Common myeloid progenitor, CD34-positive (primary cell): ENCODE measurements at regions not wholly inside any gene's neighbourhood (a gene's known extent, or its start where the extent isn't known, plus 50 kb on each side); places are given as distances from the start of the nearest gene placed in this dataset.
"Not testable (repeated sequence)": the region's sequence is repeated elsewhere in the genome, so short reads cannot be mapped to it uniquely, and the experiment has no call there.

Source experiments
- CTCF ChIA-PET: fragments of 350-600 bp; sonication (Branson Sonifier 250); formaldehyde crosslinking; loops from one replicate; lab custom pipeline; 2021; ENCODE audit warnings: antibody characterized with exemption; lab: Charles Lee
- POLR2A ChIA-PET: fragments of 350-600 bp; sonication (Branson Sonifier 250); formaldehyde crosslinking; loops from one replicate; lab custom pipeline; 2021; ENCODE audit warnings: antibody characterized with exemption; lab: Charles Lee
- DNase-seq, 3 donors: peaks; one replicate each; pipeline versions ENCODE4 v3.0.0 to v3.0.0-alpha.2; 2013
- H3K27ac ChIP-seq, 2 experiments: 1 replicate in 1 of 2; 2 replicates in 1 of 2; pipeline ENCODE4 v1.7.0; 2013; ENCODE audit warnings: inconsistent platforms in 2 of 2, low read length in 2 of 2, mild to moderate bottlenecking in 2 of 2, low read depth in 1 of 2, moderate library complexity in 1 of 2; ENCODE audit not compliant: severe bottlenecking in 2 of 2, insufficient read depth in 1 of 2, poor library complexity in 1 of 2
- H3K27me3 ChIP-seq, 5 experiments: replicated peaks in 2 of 5; 1 replicate in 3 of 5; 2 replicates in 2 of 5; pipeline versions ENCODE4 v1.6.1 to v1.7.0; 2013; ENCODE audit warnings: low read length in 4 of 5, mild to moderate bottlenecking in 2 of 5, moderate library complexity in 2 of 5, inconsistent platforms in 1 of 5; ENCODE audit not compliant: insufficient read depth in 5 of 5, control insufficient read depth in 4 of 5
- H3K36me3 ChIP-seq, 4 experiments: 1 replicate in 2 of 4; 2 replicates in 2 of 4; pipeline versions ENCODE4 v1.6.1 to v1.7.0; 2013; ENCODE audit warnings: low read length in 3 of 4, control low read depth in 1 of 4, mild to moderate bottlenecking in 1 of 4; ENCODE audit not compliant: control insufficient read depth in 4 of 4, insufficient read depth in 4 of 4
- H3K4me1 ChIP-seq, 4 experiments: 1 replicate in 3 of 4; 2 replicates in 1 of 4; pipeline versions ENCODE4 v1.6.1 to v1.7.1; 2013; ENCODE audit warnings: low read length in 3 of 4, mild to moderate bottlenecking in 3 of 4, control low read depth in 1 of 4, inconsistent platforms in 1 of 4, moderate library complexity in 1 of 4; ENCODE audit not compliant: control insufficient read depth in 4 of 4, insufficient read depth in 4 of 4; ENCODE audit errors: control extremely low read depth in 1 of 4
- H3K4me3 ChIP-seq, 7 experiments: 1 replicate in 4 of 7; 2 replicates in 3 of 7; pipeline versions ENCODE4 v1.5.1 to v1.7.0; 2013; ENCODE audit warnings: mild to moderate bottlenecking in 7 of 7, low read length in 6 of 7, moderate library complexity in 6 of 7, inconsistent platforms in 2 of 7, low read depth in 2 of 7, control low read depth in 1 of 7; ENCODE audit not compliant: insufficient read depth in 4 of 7, control insufficient read depth in 1 of 7; ENCODE audit errors: extremely low read depth in 1 of 7
- H3K9me3 ChIP-seq, 5 experiments: 1 replicate in 4 of 5; 2 replicates in 1 of 5; pipeline versions ENCODE4 v1.6.1 to v1.7.1; 2013; ENCODE audit warnings: low read length in 4 of 5, mild to moderate bottlenecking in 2 of 5, inconsistent platforms in 1 of 5, low read depth in 1 of 5, moderate library complexity in 1 of 5; ENCODE audit not compliant: control insufficient read depth in 4 of 5, insufficient read depth in 2 of 5; ENCODE audit errors: control extremely low read depth in 1 of 5
- WGBS: methylation state at CpG from one replicate; pipeline ENCODE4 v1.1.5; 2013; ENCODE audit not compliant: insufficient coverage; 5-methylcytosine and 5-hydroxymethylcytosine counted together

GRCh38 chr16:79377082-79377481 lies 223.5 kb downstream of the MAF start:
- H3K27ac ChIP-seq, H3K4me3 ChIP-seq, DNase-seq, H3K27me3 ChIP-seq, H3K36me3 ChIP-seq, CTCF ChIA-PET, H3K9me3 ChIP-seq, POLR2A ChIA-PET: not testable (repeated sequence)
- peaks cover 10 to 18% (median 16%) of the 10 kb centered on the region in 4 experiments for H3K4me1 ChIP-seq
- no CpG with 5 or more reads among the region's 5 CpGs for WGBS

- Histone ChIP-seq H3K27ac (no peak overlapping the region), H3K27me3 (no peaks in the 10 kb centered on the region), H3K9me3 (peaks cover 0 to 6% (median under 1%) of the 10 kb centered on the region in 5 experiments), H3K36me3 (no peaks in the 10 kb centered on the region), H3K4me3 (no peak overlapping the region), H3K4me1 (peaks cover 0 to 3% (median 2%) of the 10 kb centered on the region in 4 experiments)
- DNase-seq = no peak
- CTCF ChIA-PET = no interaction called here
- POLR2A ChIA-PET = no interaction called here
These were observed 225.2 kb downstream of the MAF start for GRCh38 chr16:79375351-79375750.

- Histone ChIP-seq H3K4me3 (no peak overlapping the region), H3K36me3 (no peaks in the 10 kb centered on the region), H3K27ac (no peak overlapping the region), H3K27me3 (no peaks in the 10 kb centered on the region), H3K9me3 (peaks cover 0 to 6% (median 3%) of the 10 kb centered on the region in 5 experiments), H3K4me1 (no peaks in the 10 kb centered on the region)
- no peak for DNase-seq
- POLR2A ChIA-PET = no interaction called here
- CTCF ChIA-PET = no interaction called here
- 96% methylated on average over 6 of the region's 7 CpGs for WGBS
These were observed 227.9 kb downstream of the MAF start for GRCh38 chr16:79372503-79373184.

GRCh38 chr16:79370736-79371135 lies 229.8 kb downstream of the MAF start:
- DNase-seq = no peak
- CTCF ChIA-PET = no interaction called here
- Histone ChIP-seq H3K27me3 (no peaks in the 10 kb centered on the region), H3K9me3 (peaks cover 0 to 8% (median 3%) of the 10 kb centered on the region in 5 experiments), H3K4me3 (no peak overlapping the region), H3K36me3 (no peaks in the 10 kb centered on the region), H3K4me1 (no peaks in the 10 kb centered on the region), H3K27ac (no peak overlapping the region)
- POLR2A ChIA-PET = no interaction called here
- WGBS = no CpG with 5 or more reads among the region's 2 CpGs

- DNase-seq = no peak
- Histone ChIP-seq H3K36me3 (no peaks in the 10 kb centered on the region), H3K4me3 (no peak overlapping the region), H3K9me3 (peaks cover 1 to 8% (median 3%) of the 10 kb centered on the region in 5 experiments), H3K27me3 (no peaks in the 10 kb centered on the region), H3K27ac (no peak overlapping the region), H3K4me1 (no peaks in the 10 kb centered on the region)
- CTCF ChIA-PET = no interaction called here
- POLR2A ChIA-PET = no interaction called here
- 88% methylated on average over 1 of the region's 3 CpGs for WGBS
These were observed 230.7 kb downstream of the MAF start for GRCh38 chr16:79369796-79370195.

GRCh38 chr16:79367822-79368221 lies 232.7 kb downstream of the MAF start:
- Histone ChIP-seq H3K4me1 (no peaks in the 10 kb centered on the region), H3K4me3 (no peak overlapping the region), H3K9me3 (peaks cover 1 to 8% (median 3%) of the 10 kb centered on the region in 5 experiments), H3K36me3 (no peaks in the 10 kb centered on the region), H3K27ac (no peak overlapping the region), H3K27me3 (no peaks in the 10 kb centered on the region)
- WGBS = 96% methylated on average over 4 of the region's 5 CpGs
- ChIA-PET POLR2A (no interaction called here), CTCF (no interaction called here)
- DNase-seq = no peak

GRCh38 chr16:79366635-79367034 lies 233.9 kb downstream of the MAF start:
- CTCF ChIA-PET = interaction anchor here (0.8 kb wide), 1 partner anchor 21 kb away, joined by 3 read pairs; no protein-coding TSS in a partner anchor
- 100% methylated on average over 1 of the region's 1 CpG for WGBS
- peaks cover 1 to 8% (median 3%) of the 10 kb centered on the region in 5 experiments for H3K9me3 ChIP-seq
- POLR2A ChIA-PET = interaction anchor here (0.7 kb wide), 1 partner anchor 33 kb away, joined by 4 read pairs; no protein-coding TSS in a partner anchor
- H3K4me1 ChIP-seq = no peaks in the 10 kb centered on the region
- no peak overlapping the region for H3K4me3 ChIP-seq
- no peaks in the 10 kb centered on the region for H3K36me3 ChIP-seq
- no peak overlapping the region for H3K27ac ChIP-seq
- H3K27me3 ChIP-seq = no peaks in the 10 kb centered on the region
- no peak for DNase-seq
